Right renal pelvis (tissue), 4 donors: ENCODE measurements at regions not wholly inside any gene's neighbourhood (a gene's known extent, or its start where the extent isn't known, plus 50 kb on each side); places are given as distances from the start of the nearest gene placed in this dataset.

Experiments
- DNase-seq, 4 donors: peaks; one replicate each; pipeline ENCODE4 v3.0.0-alpha.2; 2013; ENCODE audit warnings: low read depth in 4 of 4, low spot score in 3 of 4, missing footprints in 1 of 4

DNA sequence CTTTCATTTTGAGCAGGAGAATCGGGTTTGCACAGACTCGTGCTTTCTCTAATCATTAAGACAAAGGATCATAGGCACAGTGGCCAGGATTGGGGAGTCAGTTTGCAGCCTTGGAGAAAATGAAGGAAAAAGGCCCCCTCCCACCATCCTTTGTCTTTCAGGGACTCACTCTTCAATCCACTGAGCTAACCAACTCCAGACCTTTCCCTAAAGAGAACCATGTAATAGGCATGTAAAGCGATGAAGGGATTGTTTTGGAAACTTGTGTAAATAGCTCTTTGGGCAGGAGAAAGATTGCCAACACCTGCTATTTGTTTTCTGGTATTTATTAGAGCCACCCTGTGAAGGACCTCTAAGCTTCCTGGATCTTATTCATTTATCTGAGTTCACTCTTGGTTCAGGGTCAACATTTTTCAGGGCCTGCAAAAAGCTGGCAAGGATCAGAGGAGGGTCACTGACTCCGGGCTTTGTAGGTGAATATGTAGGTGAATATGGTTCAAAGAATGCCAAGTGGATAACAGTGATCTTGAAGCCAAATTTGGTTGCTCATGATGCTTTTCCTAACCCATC lies 192.6 kb upstream of the FGGY start:
- no peak for DNase-seq

DNA sequence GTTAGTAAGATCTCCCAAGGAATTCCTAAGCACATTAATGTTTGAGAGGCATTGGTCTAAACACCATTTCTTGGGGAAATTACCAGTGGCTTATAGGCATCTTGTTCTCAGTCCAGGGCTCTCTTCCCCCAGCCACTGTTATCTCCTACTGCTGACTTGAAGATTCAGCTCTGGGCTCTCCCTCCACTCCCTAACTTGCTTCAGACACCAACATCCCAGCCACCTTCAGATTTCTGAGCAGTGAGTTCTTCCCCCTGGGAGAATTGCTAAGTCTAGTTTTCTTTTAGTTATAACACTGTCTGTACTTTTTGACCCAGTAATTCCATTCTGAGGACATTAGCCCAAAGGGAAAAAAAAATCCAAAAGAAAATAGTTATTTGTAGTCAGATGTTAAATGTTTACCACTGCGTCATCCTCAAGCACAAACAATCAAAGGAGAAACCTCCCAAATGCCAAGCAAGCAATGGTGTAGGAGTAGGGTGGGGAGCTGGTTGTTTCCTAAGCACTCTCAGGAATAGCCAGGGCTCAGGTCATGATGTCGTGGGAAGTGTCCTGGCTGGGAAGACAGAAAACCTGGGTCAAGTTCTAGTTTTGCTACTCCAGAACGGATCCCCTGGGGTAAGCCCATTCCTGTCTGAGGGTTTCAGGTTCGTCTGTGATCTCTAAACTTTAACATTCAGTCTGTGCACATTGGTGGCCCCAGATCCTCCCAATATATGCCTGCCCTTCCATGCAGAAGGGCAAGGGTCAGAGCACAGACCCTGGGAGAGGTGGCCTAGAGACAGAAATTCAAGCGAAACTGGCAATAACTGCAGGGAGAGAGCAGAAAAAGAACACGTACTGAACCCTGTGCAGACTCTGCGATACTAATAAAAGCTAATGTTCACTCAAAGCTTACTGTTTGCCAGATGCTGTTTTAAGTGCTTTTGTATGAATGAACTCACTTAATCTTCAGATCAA lies 191.1 kb upstream of the FGGY start:
- no peak for DNase-seq

DNA sequence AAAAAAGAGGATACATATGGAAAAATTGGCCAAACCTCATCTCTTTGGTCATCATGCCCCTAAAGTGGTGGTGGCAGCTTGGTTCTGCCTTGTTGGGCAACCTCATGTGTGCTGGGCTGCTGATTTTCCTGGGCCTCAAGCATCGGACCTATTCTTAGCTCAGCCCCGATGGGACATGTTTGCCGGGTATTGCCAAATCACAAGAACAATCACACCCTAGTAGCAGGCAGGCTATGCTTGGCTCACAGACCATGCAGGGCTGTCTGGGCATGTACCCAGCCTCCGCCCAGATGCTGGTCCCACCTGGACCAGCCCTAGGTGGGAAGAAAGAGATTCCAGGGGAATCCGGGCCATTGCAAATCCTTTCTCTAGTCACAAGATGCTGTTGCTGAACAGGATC lies 189.4 kb upstream of the FGGY start:
- DNase-seq, result no peak

DNA sequence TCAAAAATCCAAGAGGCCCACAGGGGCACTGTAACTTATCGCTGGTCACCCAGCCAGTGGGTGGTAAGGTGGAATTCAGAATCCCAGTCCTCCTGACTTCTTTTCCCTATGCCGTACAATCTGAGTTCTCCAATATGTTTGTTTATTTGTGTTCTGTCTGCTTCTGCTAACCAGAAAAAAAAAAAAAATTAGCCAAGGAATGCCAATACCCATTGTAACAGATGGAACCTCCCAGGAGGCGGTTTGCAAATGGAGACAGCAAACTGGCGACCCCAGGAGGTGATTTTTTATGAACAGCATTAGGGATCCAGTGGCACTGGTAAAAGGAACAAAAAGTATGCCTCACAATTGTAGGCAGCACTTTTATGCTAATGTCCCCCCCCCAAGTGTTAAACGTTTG lies 189.0 kb upstream of the FGGY start:
- DNase-seq, result no peak

DNA sequence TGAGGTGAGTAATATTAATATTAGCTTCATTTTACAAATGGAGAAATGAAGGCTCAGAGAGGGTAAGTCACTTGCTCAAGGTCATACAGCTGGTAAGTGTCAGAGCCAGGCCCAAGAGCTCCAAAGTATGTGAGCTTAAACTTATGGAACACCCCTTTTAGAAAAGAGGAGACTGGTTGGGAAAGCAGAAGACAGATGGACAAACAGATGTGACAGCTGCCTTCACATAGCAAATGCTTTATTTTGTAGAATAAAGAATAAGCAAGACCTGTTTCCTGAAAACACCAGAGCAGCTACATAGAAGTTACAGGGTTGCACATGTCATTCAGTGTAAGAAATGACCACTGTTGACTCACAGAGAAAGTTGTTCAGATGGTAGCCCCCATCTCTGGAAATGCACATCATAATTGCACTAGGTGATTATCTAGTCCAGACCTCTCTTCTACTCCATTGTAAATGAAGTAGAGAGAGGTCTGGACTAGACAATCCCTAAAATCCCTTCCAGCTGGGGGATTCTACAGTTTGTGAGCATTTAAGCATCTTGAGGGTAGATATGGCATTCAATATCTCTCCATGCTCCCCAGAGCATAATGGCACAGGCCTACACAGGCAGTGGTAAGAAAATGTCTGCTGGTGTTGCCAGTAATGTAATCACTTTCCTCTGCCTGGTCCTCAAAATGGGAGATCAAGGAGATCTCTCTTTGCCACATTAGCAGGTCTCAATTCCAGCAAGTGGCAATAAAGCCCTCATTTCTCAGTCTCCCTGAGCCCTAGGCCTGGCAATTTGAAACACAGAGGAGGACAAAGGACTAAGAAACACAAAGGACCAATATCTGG lies 188.2 kb upstream of the FGGY start:
- no peak for DNase-seq

DNA sequence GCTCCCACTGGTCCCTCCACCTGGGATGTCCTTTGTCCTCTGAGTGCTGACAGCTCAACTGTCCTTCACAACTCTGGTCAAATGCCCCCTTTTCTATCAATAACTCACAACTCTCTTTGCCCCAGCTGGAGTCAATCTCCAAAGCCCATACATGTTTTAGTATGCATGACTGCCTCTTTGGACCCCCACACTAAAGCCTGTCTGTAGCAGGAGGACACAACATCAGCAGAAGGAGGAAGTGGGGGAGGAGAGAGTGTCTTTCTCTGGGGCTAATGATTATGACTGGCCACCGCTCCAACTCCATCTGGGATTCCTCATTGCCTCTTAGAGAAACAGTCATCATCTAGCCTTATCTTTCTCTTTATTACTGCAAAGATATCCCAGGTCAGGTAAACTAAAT lies 186.6 kb upstream of the FGGY start:
- DNase-seq, result no peak

DNA sequence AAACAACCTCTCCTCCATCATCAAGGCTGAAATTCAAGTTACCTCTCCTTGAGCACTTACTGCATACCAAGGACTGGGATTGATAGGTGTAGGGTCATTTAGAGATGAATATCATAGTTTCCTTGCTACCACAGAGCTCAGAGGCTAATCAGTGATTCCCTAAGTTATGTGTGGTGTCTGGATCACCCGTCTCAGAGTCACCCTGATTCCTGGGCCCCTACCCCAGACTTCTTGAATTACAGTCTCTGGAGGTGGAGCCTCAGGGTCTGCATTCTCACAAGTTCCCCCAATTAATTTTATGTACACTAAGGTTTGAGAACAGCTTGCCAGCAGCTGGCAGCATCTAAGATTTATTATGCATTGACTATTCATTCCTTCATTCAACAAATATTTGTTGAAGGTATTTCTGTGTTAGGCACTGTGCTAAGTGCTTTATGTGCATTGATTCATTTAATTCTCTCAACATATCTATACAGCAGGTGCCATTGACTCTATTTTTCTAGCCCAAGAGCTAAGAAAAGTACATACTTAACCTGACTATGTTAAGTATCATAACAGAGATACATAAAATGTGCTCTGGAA lies 182.9 kb upstream of the FGGY start:
- DNase-seq, result no peak

DNA sequence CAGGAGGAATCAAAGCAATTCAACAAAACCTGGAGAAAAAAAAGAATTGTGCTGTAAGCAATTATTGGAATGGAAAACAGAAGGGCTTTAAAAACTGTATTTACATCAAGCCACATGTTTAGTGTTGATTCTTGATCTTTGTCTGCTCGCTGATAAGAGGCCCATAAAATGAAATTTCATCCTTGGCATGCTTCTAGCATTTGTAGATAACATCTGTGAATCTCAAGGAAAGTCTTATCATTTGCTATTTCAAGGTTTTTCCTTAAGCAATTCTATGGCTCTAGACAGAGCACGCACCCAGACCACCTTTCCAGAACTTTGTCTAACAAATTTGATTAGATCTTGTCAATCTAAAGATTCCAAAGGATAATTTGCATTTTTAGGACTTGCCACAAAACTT lies 181.0 kb upstream of the FGGY start:
- DNase-seq, result no peak

DNA sequence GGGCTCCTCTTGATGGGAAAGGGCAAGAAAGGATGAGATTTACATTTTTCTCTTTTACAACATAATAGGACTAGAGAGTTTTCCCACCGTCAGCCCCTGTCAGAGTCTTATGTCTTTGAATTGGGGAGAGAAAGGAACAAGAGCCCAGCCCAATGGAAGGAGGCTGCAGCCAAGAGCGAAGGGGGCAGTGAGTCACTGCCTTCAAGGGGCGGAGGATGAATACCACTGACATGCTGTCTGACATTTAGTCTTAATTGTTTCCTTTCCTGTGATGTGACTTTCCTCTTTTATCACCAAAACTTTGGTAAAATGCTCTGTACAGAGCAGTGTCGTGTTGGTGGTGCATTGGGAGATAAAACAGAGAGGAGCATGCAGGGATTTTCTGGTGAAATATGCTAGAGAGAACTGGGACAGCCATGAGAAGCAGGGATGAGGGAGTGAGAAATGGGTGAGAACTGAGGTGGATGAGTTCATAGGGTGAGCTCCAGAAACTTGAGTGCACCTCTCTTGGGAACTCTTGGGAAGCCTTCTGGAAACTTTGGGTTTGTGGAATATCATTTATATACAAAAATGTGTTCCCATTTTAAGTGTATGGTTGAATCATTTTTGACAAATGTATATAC lies 179.9 kb upstream of the FGGY start:
- no peak for DNase-seq

DNA sequence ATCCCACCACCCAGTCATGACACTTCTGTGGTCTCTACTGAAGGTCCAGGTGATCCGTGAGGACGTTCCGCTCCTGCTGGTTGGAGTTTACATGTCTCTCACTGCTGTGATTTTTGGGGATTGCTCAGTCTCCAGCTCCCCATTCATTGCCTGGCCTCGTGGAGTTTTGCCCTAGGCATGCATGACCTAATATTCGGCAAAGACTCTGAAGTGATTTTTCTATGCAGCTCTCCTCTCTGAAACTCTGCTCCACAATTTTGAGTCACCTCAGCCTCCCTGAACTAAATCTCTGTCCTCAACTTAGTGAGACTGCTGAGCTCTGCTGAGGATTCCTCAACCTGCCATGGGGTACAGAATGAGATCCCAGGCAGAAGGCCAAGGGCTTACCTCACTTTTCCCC lies 174.4 kb upstream of the FGGY start:
- no peak for DNase-seq

DNA sequence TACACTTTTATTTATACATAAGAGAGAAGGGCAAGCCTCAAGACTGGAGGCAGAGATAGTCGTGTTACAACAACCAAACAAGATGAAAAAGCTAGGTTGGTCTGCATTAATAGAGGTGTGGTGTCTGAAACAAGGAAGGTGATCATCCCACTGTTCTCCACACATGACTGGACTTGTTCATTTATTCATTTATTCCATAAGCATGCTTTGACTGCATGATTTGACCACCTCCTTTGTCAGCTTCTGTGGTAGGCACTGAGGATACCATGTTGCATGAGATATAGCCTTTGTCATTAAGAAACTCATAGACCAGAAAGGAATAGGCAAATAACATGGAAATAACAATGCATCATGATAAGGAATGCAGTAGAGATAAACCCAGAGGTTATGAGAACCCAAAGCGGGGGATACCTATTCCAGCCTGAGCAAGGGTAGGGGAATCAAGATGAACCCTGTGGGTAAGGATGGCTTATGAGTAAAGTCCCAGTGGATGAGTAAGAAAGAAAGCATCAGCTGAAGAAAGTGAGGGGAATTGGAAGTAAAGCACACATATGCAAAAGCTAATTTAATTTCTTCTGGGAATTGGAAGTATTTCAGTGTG lies 173.7 kb upstream of the FGGY start:
- no peak for DNase-seq

DNA sequence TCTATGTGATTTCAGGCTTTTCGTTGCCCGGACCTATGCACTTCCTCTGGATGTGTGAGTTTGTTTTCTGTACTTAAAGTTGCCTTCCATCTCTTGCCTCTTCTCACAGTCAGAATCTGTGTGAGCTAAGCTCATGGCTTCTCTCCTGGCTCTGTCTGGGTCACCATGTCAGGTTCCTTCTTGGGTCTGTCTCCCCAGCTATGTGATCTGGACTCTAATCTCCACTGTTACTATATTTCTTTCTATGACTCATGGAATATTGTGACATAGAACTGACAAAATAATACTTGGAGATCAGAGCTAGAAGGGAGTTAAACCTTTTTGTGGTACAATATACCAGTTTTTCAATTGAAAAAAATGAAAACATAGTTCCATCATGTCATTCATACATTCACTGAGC lies 172.7 kb upstream of the FGGY start:
- DNase-seq, result no peak

DNA sequence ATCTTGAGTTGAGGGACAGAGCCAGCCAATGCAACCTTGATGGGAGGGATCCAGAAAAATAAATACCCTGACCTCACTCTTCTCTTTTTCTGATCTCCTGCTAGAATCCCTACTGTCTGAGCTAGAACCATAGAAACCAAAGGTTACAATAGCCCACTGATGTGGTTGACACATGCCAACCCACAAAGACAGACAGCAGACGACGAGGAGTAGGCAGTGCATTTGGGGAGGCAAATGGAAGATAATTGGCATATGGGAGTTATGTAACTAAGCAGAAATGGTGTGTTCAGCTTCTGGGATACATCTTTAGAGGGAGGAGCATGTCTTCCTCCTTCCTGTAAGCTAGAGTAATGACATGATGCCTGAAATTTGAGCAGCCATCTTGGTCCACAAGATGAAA lies 171.7 kb upstream of the FGGY start:
- DNase-seq, result no peak

DNA sequence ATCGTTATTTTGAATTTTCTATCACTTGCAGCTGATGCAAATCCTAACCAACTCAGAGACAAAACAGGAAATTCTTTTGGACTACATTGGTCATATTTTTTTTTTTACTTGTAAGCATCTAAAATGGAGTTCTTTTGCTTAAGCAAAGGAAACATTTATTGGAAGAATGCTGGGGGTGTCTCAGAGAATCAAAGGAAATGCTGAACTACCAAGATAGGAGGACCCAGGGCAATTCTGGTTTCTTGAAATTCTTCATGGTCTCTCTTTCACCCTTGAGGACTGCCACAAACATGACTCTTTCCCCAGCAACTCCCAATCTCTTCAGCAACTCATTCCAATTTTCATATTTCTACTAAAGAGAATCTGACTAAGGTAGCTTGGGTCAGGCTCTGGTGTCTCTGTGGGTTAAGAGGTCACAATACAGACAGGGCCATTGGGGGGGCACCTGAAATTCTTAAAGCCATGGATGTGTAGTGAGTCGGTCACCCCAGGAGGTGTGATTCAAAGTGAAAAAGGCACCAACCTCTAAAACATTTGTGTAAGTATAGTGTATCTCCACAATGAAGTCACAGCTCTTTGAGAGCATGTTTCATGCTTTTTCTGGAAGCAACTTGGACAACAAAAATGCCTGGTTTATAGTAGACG lies 171.1 kb upstream of the FGGY start:
- DNase-seq, result no peak

DNA sequence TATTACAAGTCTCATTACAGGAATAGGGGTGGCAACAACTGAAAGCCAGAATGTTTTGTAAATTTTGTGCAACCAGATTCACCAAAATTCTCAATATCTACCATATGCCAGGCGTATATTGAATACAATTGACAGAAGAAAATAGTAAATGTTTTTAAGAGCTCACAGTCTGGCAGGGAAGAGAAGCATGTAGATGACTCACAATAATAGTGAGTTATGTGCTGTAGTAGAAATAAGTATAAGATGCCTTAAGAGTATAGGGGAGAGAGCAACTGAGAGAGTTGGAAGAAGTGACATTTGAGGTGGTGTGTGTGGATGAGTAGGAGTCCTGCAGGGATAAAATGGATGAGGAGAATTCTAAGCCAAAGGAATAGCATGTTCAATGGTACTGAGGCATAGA lies 170.5 kb upstream of the FGGY start:
- DNase-seq, result no peak

DNA sequence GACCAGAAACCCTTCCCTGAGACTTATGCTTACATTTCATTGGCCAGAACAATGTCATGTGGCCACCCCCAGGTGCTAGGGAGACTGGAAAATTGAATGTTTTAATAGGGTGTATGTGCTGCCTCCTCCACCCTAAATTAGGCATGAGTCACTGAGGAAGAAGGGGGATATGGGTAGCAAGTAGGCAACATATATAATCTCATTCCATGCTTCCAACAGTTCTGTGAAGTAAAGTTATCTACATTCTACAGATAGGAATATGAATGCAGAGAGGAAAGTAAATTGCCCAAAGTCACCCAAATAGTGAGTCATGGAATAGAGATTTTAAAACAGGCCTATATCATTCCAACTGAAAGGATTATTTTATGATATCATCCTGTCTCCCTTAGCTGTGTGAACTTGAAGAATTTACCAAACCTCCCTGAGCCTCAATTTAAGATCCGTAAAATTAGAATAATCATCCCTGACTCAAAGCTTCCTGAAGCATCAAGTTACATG lies 168.6 kb upstream of the FGGY start:
- no peak for DNase-seq

DNA sequence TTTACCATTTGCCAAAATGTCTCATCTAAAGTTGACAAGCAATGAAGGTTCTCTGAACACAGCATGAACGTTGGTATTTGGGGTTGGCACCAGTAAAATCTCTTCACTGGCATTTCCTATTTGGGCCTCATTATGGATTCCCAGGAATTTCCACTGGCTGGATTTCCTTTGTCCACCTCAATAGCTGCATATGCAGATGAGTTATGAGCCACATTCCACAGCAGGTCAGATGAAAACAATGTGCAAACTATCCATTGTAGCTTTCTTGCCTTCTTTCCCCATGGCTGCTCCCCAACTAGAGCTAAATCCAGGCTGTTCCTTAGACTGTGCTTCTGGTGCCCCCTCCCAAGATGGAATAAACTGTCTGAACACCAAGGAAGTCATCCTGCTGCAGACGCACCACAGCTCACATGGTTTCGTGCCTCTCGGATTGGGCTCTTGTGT lies 168.1 kb upstream of the FGGY start:
- DNase-seq, result no peak

DNA sequence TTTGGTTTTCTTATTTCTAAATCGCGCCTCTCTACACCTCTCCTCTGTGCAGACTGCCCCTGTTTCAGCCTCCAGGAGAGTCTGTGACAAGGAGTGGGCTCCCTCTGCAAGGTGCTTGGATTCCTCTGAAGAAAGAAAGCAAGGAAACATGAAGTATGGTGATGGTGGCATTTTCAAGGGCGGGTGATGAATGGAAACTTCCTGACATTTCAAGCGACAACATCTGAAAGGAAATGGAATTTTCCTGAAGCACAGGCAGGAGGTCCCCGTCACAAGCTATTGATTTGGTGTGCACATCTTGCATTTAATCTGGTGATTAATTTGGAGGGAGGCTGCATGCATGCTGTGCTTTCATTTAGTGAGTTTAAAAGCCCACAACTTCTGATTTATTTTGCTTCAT lies 164.6 kb upstream of the FGGY start:
- no peak for DNase-seq

DNA sequence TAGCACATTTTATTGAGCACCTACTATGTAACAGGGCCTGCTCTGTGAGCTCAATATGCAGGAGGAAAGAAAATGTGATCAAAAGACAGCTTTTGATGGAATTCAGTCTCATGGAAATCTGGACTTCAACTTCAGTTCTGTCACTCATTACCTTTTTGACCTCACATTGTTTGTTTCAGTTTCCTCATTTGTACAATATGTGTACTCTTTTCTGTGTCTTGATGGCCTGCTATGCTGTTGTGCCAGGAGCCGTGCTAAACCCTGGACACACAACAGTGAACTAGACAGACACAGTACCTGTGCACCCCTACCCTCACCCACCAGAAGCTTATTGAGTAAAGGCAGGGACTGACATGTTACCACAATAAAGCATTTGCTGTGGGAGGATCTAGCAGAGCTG lies 162.9 kb upstream of the FGGY start:
- DNase-seq, result no peak
